SKM-1 (cell line): ENCODE measurements at regions not wholly inside any gene's neighbourhood (a gene's known extent, or its start where the extent isn't known, plus 50 kb on each side); places are given as distances from the start of the nearest gene placed in this dataset.

Experiments used
- DNase-seq: peaks from one replicate; lab custom pipeline; 2025; ENCODE audit not compliant: unreplicated experiment; lab: John Stamatoyannopoulos, UW

- no peak for DNase-seq
Observed at GRCh38 chr4:35725131-35725530, 519.2 kb downstream of the ARAP2 start.

DNA sequence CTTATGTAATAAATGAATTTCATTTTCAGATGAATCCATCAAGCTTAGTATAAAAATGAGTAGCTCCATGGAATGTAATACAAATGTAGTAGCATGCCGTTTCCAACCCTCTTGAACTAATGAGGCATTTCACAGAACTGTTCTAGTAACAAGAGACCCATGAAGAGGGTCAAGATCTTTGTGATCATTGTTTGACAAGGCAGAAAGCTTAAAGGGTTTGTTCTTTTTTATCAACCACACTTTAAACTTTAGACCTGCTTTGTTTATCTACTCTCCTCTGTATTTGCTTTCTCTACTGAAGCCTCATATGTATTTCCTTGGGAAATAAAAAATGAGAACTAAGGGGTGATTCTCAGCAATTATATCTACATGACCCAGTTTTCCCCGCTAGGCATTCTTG, 513.9 kb downstream of the ARAP2 start:
- DNase-seq = no peak

GRCh38 chr4:35734381-35735098, 509.8 kb downstream of the ARAP2 start:
- DNase-seq = no peak

GRCh38 chr4:35739308-35739707, 505.0 kb downstream of the ARAP2 start:
- no peak for DNase-seq

DNA sequence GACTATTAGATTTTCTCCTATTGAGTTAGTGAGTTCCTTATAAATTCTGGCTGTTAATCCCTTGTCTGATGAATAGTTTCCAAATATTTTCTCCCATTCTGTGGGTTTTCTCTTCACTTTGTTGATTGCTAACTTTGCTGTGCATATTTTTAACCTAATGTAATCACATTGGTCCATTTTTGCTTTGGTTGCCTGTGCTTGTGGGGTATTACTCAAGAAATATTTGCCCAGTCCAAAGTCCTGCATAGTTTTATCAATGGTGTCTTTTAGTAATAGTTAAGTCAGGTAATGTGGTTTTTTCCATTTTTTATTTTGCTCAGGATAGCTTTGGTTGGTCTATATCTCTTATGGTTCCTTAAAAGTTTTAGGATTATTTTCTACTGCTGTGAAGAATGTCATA, 490.3 kb downstream of the ARAP2 start:
- DNase-seq = no peak

DNA sequence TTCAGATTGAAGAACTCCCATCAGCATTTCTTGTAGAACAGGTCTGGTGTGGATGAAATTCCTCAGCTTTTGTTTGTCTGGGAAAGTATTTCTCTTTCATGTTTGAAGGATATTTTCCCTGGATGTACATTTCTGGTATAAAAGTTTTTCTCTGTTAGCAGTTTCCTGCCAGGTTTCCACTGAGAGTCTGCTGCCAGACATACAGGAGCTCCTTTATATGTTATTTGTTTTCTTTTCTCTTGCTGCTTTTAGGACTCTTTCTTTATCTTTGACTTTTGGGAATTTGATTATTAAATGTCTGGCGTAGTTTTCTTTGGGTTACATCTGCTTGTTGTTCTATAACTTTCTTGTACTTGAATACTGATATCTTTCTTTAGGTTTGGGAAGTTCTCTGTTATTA, 486.5 kb downstream of the ARAP2 start:
- no peak for DNase-seq

- no peak for DNase-seq
Observed at GRCh38 chr4:35760807-35761206, 483.5 kb downstream of the ARAP2 start.

DNA sequence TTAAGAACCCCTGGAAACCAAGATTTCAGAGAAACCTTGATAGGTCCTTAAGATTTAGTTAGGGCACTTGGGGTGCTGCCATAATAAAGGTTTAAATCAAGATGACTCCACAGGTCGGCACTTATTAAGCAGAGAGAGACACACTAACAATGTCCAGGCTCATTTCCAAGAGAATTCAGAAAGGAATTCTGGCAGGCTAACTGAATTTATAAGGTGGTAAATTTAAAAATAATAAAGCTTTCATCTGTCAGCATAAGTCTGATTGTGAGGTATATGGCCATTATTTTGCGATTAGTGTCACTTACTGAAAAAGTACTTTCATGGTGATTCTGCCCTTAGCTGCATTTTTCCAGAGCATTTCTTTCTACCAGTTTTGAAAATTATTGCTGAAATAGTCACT, 472.7 kb downstream of the ARAP2 start:
- no peak for DNase-seq

GRCh38 chr4:35772291-35772690, 472.0 kb downstream of the ARAP2 start:
- no peak for DNase-seq

- no peak for DNase-seq
Observed at GRCh38 chr4:35789899-35790574, 454.3 kb downstream of the ARAP2 start.

GRCh38 chr4:35793045-35793722, 451.1 kb downstream of the ARAP2 start:
- DNase-seq = no peak

GRCh38 chr4:35793766-35794165, 450.5 kb downstream of the ARAP2 start:
- no peak for DNase-seq

DNA sequence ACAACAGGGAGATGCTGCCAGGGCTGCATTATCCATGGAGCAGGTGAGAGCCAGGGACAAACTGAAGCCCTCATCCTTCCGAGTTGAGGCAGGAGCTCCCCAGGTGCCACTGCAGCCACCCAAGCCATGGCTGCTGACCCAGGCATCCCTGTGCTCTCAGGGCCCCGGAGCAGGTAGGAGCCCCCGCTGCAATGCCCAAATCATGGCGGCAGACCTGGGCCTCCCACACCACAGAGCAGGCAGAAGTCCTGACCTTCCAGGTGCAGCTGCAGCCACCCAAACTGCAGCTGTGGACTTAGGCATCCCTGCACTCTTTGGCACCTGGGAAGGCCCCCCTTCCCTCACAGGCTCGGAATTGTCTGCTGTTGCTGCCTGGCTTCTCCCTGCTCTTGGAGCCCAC, 443.6 kb downstream of the ARAP2 start:
- no peak for DNase-seq

GRCh38 chr4:35802644-35803043, 441.7 kb downstream of the ARAP2 start:
- no peak for DNase-seq

DNA sequence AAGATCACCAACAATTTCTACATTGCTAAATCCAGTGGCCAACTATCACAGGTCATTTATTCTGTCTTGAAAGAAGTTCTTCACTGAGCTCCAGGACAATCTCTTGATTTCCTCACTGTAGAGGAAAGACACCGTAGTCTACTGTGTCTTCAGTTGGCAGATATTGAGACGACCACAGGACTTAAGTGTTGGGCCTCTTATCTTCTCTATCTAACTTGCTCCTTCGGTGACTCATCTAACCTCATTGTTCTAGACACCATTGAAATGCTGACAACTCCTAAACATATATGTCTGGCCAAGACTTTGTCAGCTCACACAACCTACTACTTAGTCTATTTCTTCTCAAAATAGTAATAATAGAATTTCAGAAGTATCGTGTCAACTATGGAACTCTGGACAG, 425.8 kb downstream of the ARAP2 start:
- DNase-seq = no peak

DNA sequence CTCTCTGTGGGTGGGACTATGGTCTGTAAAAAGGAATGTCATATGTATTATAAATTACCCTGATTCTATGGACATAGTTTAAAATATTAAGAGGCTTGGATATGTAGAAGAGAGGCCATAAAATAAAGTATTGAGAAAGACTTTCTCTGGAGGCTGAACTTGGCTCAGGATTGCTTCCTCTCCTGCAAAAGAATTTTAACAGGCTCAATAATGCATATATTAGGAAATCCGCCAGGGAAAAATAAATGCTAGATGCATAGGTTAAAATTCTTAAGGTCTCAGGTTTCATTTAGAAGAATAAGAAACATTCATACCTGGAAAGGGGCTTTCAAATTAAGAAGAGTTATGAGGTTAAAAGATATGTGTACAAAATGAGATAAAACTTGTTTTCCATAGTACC, 424.3 kb downstream of the ARAP2 start:
- DNase-seq = no peak

DNA sequence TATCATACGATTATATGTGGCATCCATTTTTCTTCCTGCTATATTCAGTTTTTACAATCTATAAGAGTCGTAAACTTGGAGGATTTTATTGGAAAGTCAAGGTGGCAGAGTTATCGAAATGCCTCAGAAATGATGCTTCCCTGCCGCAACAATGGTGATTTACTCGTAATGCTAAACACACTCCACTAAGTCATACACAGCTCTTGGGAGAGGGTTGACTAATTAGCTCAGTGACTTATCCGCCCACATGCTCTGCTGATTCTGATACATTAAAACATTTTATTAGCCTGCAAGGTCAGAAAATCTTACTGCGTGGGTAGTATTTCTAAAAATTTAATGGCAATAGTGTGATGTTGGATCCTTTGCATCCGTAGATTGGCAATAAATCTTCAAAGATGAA, 420.1 kb downstream of the ARAP2 start:
- no peak for DNase-seq

- DNase-seq = no peak
Observed at GRCh38 chr4:35835893-35836292, 408.4 kb downstream of the ARAP2 start.

DNA sequence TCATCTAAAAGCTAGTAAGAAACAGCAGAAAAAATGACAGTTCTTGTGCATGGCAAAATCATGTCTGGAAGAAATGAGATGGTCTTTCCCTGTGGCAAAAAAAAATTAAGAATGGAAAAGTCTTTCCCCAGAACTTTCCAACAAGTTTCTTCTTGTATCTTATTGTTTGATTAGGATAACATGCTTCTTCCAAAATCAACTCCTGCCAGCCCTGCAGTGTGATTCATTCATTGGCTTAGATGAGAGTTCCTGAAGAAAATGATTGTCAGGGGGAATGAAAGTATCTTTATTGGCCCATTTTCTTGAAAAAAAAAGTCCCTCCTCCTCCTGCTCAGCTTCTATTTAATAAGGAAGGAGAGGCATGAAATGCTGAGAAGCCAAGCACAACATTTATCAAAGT, 407.7 kb downstream of the ARAP2 start:
- no peak for DNase-seq

DNA sequence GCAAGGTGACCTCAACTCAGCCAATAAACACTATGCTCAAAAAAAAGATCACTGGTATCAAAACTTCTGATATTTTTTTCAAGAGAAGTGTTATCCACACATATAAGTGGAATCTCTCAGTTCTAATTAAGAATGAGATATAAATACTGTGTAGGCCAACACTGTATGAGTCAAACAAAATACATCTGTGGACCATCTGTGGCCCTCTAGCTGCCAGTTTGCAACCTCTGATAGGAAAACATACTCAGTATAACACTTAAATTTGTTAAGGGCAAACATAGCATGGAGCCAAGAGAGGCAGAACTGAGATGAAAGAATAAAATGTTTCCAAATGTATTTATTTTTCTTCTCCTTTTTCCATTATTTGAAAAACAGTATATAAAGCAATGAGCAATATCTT, 377.3 kb downstream of the ARAP2 start:
- DNase-seq = no peak

GRCh38 chr4:35872273-35872672, 372.0 kb downstream of the ARAP2 start:
- DNase-seq = no peak

DNA sequence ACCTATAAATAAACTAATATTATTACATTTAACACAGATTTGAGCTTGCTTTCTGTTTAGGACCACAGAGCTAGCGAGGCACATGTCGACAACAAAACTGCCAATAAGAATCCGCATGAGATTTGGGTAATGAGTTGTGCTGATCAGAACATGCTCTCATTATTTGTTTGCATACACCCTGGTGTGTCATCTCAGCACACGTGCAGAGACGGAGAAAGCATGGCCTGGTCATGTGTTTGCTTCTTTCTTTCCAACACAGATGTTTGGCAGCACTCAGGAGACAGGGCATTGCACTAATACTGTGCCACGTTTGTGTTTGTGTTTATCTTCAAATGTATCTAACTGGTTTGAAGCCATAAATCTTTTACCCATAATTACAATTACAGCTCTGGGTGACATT, 364.8 kb downstream of the ARAP2 start:
- no peak for DNase-seq
